GM06990 (cell line): ENCODE measurements at regions not wholly inside any gene's neighbourhood (a gene's known extent, or its start where the extent isn't known, plus 50 kb on each side); places are given as distances from the start of the nearest gene placed in this dataset.

Experiments used
- DNase-seq: peaks from one replicate; pipeline ENCODE4 v3.0.0-alpha.2; 2011; ENCODE audit not compliant: insufficient read length; ENCODE audit errors: extremely low read depth
- H3K27me3 ChIP-seq: replicated peaks from 2 replicates; pipeline ENCODE4 v1.6.0; 2011; ENCODE audit warnings: low read length; ENCODE audit not compliant: control insufficient read depth, insufficient read depth
- H3K36me3 ChIP-seq: 2 replicates; pipeline ENCODE4 v1.5.1; 2011; ENCODE audit warnings: low read length; ENCODE audit not compliant: control insufficient read depth, insufficient read depth
- H3K4me3 ChIP-seq: replicated peaks from 2 replicates; pipeline ENCODE4 v1.5.1; 2011; ENCODE audit warnings: low read depth, mild to moderate bottlenecking, control low read depth, low read length
- CTCF ChIP-seq: IDR thresholded peaks from 2 replicates; pipeline ENCODE4 v1.5.1; 2011; ENCODE audit warnings: low read length, control low read depth, mild to moderate bottlenecking, inconsistent platforms; ENCODE audit not compliant: insufficient read depth, poor library complexity, severe bottlenecking

- Histone ChIP-seq H3K27me3 (no peaks in the 10 kb centered on the region; the same call in 1 of the 2 replicates), H3K36me3 (no peaks in the 10 kb centered on the region), H3K4me3 (no peak overlapping the region)
- no peak for DNase-seq
- TF ChIP-seq CTCF: peak; percentile 54
Observed at GRCh38 chr4:25531272-25531671, 124.4 kb upstream of the SLC34A2 start.

DNA sequence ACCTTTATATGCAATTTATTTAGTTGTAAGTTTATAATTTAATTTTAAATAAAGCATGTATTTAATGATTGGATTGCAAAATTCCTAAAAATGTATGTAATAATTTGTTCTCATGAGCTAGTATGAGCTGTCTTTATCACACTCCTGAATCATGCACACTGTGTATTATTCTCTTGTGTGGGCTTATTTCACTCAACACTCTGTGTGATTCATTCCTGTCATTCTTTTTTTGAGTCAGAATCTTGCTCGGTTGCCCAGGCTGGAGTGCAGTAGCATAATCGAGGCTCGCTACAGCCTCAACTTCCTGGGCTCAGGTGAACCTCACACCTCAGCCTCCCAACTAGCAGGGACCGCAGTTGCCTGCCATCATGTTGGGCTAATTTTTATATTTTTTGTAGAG lies 123.1 kb upstream of the SLC34A2 start:
- no peak overlapping the region for H3K4me3 ChIP-seq
- no peaks in the 10 kb centered on the region for H3K36me3 ChIP-seq
- no peak for TF ChIP-seq CTCF
- H3K27me3 ChIP-seq: no peaks in the 10 kb centered on the region; the same call in 1 of the 2 replicates
- no peak for DNase-seq

DNA sequence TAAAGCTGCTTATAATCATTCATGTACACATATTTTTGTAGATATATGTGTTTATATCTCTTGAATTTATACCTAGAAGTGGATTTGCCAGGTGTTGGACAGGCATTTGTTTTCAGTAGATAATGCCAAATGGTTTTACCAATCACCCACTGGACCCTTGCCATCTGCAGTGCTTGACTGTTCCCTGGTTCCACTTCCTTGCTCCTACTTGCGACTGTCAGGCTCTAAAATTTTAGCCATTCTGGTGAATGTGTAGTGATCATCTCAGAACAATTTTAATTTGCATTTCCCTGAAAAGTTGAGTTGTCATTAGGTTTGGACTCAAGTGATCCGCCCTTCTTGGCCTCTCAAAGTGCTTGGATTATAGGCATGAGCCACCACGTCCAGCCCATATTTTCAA lies 122.4 kb upstream of the SLC34A2 start:
- Histone ChIP-seq H3K36me3 (no peaks in the 10 kb centered on the region), H3K27me3 (no peaks in the 10 kb centered on the region; the same call in 1 of the 2 replicates), H3K4me3 (no peak overlapping the region)
- TF ChIP-seq CTCF: no peak
- no peak for DNase-seq

DNA sequence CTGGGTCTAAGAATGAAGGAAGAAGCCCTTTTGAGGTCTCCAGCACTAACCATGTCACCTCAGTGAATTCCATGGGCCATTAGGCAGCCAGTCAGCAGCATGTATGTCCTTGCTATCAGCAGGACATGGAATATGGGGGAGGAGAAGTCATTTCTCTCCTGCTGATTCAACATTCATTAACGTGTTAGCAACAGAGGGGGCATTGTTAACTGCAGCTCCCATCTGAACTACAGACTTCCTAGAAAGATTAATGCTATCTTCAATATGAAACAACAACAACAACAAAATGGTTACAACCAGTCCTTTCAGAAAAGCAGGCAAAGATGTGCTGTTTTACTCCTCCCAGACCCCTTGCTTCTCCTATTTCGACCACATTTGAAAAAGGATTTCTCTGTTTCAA lies 120.4 kb upstream of the SLC34A2 start:
- DNase-seq: no peak
- H3K27me3 ChIP-seq: no peaks in the 10 kb centered on the region; the same call in 1 of the 2 replicates

GRCh38 chr4:25535701-25536473 lies 119.8 kb upstream of the SLC34A2 start:
- Histone ChIP-seq H3K4me3 (no peak overlapping the region), H3K36me3 (no peaks in the 10 kb centered on the region), H3K27me3 (no peaks in the 10 kb centered on the region; the same call in 1 of the 2 replicates)
- DNase-seq: no peak
- TF ChIP-seq CTCF: no peak

More for the DNA sequence above, 120.4 kb upstream of the SLC34A2 start:
- Histone ChIP-seq H3K36me3 (no peaks in the 10 kb centered on the region), H3K4me3 (no peak overlapping the region)
- no peak for TF ChIP-seq CTCF
